ENCODE measurements at regions not wholly inside any gene's neighbourhood (a gene's known extent, or its start where the extent isn't known, plus 50 kb on each side); places are given as distances from the start of the nearest gene placed in this dataset.

GRCh38 chr9:14508884-14509283 lies 184.3 kb downstream of the ZDHHC21 start:
- no peak overlapping the region for H2BK12ac ChIP-seq (ENCODE audit: low read depth, low read length)
- H4K8ac ChIP-seq (ENCODE audit: extremely low read depth, insufficient read depth, low read length): no peak overlapping the region
- H3K4me2 ChIP-seq (ENCODE audit: insufficient read depth in 1 of 2, low read depth in 2 of 2, low read length in 2 of 2): no peak overlapping the region
- H3K79me2 ChIP-seq (ENCODE audit: control insufficient read depth in 1 of 2, insufficient read depth in 2 of 2, low read length in 2 of 2): no peaks in the 10 kb centered on the region
- H2BK15ac ChIP-seq (ENCODE audit: low read length): no peak overlapping the region
- H3K79me1 ChIP-seq (ENCODE audit: low read depth, low read length): no peaks in the 10 kb centered on the region
- 87% methylated on average over 2 of the region's 2 CpGs; no CpG with 5 or more reads in 1 of the 2 experiments for WGBS, 2 experiments (ENCODE audit: extremely low coverage in 1 of 2, insufficient coverage in 1 of 2, insufficient read length in 1 of 2, insufficient replicate concordance in 2 of 2, low coverage in 1 of 2, low lambda C conversion rate in 2 of 2, missing lambda C conversion rate in 1 of 2)
- no peak overlapping the region for H2BK5ac ChIP-seq (ENCODE audit: low read depth, low read length)
- H2BK120ac ChIP-seq (replicated peaks; ENCODE audit: low read depth, low read length): no peak overlapping the region
- H3K23ac ChIP-seq (ENCODE audit: insufficient read length): no peak overlapping the region
- FAIRE-seq (no peak), DNase-seq (ENCODE audit: low read depth in 1 of 2, low spot score in 2 of 2) (no peak)
- no peak overlapping the region for H4K5ac ChIP-seq (ENCODE audit: insufficient read length, low read depth, low read length)
- no peaks in the 10 kb centered on the region for H4K20me1 ChIP-seq (replicated peaks in 1 of 2; ENCODE audit: control insufficient read depth in 1 of 2, insufficient read depth in 2 of 2, low read length in 2 of 2)
- TF ChIP-seq KDM1A (IDR thresholded peaks at IDR 0.05; ENCODE audit: borderline replicate concordance, low read length) (no peak), ATF2 (IDR thresholded peaks at IDR 0.05; ENCODE audit: low read length) (no peak), SRF (IDR thresholded peaks at IDR 0.05; ENCODE audit: low read depth, low read length) (no peak), NANOG (IDR thresholded peaks at IDR 0.05; ENCODE audit: insufficient read depth, low read depth, low read length, poor library complexity, severe bottlenecking) (no peak), RFX5 (IDR thresholded peaks at IDR 0.05; ENCODE audit: borderline replicate concordance, low read depth, low read length) (no peak), JUND (IDR thresholded peaks at IDR 0.05; ENCODE audit: low read length) (no peak), TEAD4 (IDR thresholded peaks at IDR 0.05; ENCODE audit: low read depth, low read length) (no peak), POLR2A (IDR thresholded peaks at IDR 0.05; ENCODE audit: control extremely low read depth in 1 of 2, low read depth in 2 of 2, low read length in 2 of 2) (no peak), RNF2 (IDR thresholded peaks at IDR 0.05; ENCODE audit: borderline replicate concordance, low read depth, low read length, missing control alignments, poor library complexity, severe bottlenecking) (no peak)
- H3K27me3 ChIP-seq (replicated peaks in 1 of 4; ENCODE audit: control insufficient read depth in 3 of 4, extremely low read depth in 1 of 4, insufficient read depth in 3 of 4, low read length in 3 of 4): no peaks in the 10 kb centered on the region
- POLR2A ChIA-PET (ENCODE audit: partially characterized antibody): interaction anchor here (1.7 kb wide), 1 partner anchor 27 kb away, joined by 5 read pairs; no protein-coding TSS in a partner anchor
- no peak overlapping the region for H3K14ac ChIP-seq (ENCODE audit: insufficient read length)
- H2AK5ac ChIP-seq (ENCODE audit: low read depth, low read length): no peak overlapping the region
- H3K9ac ChIP-seq (replicated peaks in 1 of 4; ENCODE audit: extremely low read depth in 1 of 4, low read depth in 3 of 4, low read length in 3 of 4): no peak overlapping the region
- no peak overlapping the region for H2BK20ac ChIP-seq (ENCODE audit: low read length)
- no peak overlapping the region for H3K18ac ChIP-seq (ENCODE audit: extremely low read depth, low read length)
- no peaks in the 10 kb centered on the region for H3K23me2 ChIP-seq (ENCODE audit: low read depth, low read length)
- H3K36me3 ChIP-seq (ENCODE audit: control insufficient read depth in 2 of 4, insufficient read depth in 4 of 4, low read length in 3 of 4): no peaks in the 10 kb centered on the region
- H4K91ac ChIP-seq (replicated peaks; ENCODE audit: insufficient read length, low read length): no peak overlapping the region
- H3K4me1 ChIP-seq (replicated peaks in 1 of 4; ENCODE audit: control insufficient read depth in 3 of 4, insufficient read depth in 4 of 4, low read length in 3 of 4): no peaks in the 10 kb centered on the region
- H3K27ac ChIP-seq (ENCODE audit: low read depth, low read length): no peak overlapping the region
- no peak overlapping the region for H3K56ac ChIP-seq (replicated peaks; ENCODE audit: insufficient read length, low read depth, low read length)
- no peak overlapping the region for H2AFZ ChIP-seq (ENCODE audit: low read length)
- no peak overlapping the region for H3K4ac ChIP-seq (replicated peaks; ENCODE audit: insufficient read length, low read depth, low read length)
- H3K4me3 ChIP-seq (ENCODE audit: extremely low read depth in 1 of 4, insufficient read depth in 2 of 4, low read depth in 3 of 4, low read length in 4 of 4): no peak overlapping the region
- CTCF ChIA-PET (ENCODE audit: partially characterized antibody): interaction anchor here (0.9 kb wide), 1 partner anchor 14 kb away, joined by 3 read pairs; no protein-coding TSS in a partner anchor
- no peaks in the 10 kb centered on the region for H3K9me3 ChIP-seq (ENCODE audit: insufficient read depth in 2 of 2, low read depth in 1 of 2, low read length in 1 of 2)
